ENCODE measurements at regions not wholly inside any gene's neighbourhood (a gene's known extent, or its start where the extent isn't known, plus 50 kb on each side); places are given as distances from the start of the nearest gene placed in this dataset.

DNA sequence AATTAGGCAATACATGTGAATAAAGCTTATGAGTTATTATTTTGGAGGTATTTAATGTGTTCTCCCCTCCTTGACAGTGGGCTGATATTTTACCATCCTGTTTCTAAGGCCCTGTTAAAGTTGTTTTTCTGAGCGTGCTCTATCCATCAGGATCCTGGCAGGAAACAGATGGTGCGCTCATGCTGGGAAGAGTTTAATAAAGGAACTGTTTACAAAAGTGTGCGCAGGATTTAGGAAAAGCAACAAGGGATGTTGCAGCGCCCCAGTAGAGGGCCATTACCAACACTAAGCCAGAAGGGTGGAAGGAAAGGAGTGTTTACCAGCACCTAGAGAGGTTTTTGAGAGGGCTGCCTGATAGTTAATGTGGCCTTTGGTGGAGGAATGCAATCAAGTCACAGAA is 374.5 kb downstream of the KCNRG start:
- H3K27me3 ChIP-seq = no peaks in the 10 kb centered on the region
- TF ChIP-seq, protein P1, sequence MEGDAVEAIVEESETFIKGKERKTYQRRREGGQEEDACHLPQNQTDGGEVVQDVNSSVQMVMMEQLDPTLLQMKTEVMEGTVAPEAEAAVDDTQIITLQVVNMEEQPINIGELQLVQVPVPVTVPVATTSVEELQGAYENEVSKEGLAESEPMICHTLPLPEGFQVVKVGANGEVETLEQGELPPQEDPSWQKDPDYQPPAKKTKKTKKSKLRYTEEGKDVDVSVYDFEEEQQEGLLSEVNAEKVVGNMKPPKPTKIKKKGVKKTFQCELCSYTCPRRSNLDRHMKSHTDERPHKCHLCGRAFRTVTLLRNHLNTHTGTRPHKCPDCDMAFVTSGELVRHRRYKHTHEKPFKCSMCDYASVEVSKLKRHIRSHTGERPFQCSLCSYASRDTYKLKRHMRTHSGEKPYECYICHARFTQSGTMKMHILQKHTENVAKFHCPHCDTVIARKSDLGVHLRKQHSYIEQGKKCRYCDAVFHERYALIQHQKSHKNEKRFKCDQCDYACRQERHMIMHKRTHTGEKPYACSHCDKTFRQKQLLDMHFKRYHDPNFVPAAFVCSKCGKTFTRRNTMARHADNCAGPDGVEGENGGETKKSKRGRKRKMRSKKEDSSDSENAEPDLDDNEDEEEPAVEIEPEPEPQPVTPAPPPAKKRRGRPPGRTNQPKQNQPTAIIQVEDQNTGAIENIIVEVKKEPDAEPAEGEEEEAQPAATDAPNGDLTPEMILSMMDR (IDR thresholded peaks at IDR 0.05) = no peak
- TF ChIP-seq POLR2A (IDR thresholded peaks at IDR 0.05) (no peak), POLR2AphosphoS5 (IDR thresholded peaks at IDR 0.05) (no peak), EP300 (IDR thresholded peaks at IDR 0.05; ENCODE audit: low read depth) (no peak)
- 57 to 76% methylated on average over 4 of the region's 4 CpGs for WGBS, 2 donors (ENCODE audit: low coverage in 1 of 2)
- DNase-seq = no peak
- H3K9me3 ChIP-seq = no peaks in the 10 kb centered on the region
- H3K27ac ChIP-seq = no peak overlapping the region
- in situ Hi-C loops (cut with MboI; ENCODE audit: low pct_ligation_motif_present in 1 of 4, low pct_unique_long_range_greater_than_20kb in 1 of 4, low sequenced_read_pairs in 3 of 4) = no loop called here
- peaks cover 0 to 15% (median 0%) of the 10 kb centered on the region in 4 donors for H3K4me1 ChIP-seq
- no peak overlapping the region for H3K4me3 ChIP-seq
- H3K36me3 ChIP-seq = no peaks in the 10 kb centered on the region
- intact Hi-C loops (cut with DNase I; ENCODE audit: low total_unique reads) = no loop called here

DNA sequence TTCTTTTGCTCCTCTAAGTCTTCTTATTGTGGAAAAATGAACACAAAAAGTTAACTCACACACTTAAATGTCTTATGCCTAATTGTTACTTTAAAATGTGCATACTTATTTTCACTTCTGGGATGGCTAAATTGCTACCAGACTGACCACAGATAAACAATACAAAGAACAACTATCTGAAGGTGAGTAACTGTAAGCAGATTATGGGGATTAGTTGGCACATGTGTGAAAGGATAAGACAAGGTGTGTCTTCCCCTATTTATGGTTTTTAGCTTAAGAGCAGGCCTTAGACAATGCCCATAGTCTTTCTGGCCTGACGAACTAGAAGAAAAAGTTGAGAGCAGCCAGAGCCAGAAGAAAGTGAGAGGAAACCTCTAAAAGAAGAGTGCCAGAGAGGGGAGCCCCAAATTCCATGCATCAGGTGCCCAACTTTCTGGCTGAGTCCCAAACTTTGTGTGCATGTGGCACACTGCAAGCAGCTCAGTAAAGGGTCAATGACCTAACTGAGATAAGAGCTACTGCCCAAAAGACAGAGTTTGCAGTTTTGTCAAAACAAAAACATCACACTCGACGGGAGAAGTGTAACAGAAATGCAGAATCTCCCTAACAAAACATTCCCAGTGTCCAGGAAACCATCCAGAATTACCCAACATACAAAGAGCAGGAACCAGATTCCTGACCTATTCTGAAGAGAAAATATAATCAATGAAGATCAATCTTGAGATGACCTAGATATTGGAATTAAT is 375.4 kb downstream of the KCNRG start:
- TF ChIP-seq POLR2AphosphoS5 (IDR thresholded peaks at IDR 0.05) = no peak
- no peak for TF ChIP-seq EP300 (IDR thresholded peaks at IDR 0.05; ENCODE audit: low read depth)
- TF ChIP-seq, protein P1 (IDR thresholded peaks at IDR 0.05) = no peak
- TF ChIP-seq POLR2A (IDR thresholded peaks at IDR 0.05) = no peak
- in situ Hi-C loops (cut with MboI; ENCODE audit: low pct_ligation_motif_present in 1 of 4, low pct_unique_long_range_greater_than_20kb in 1 of 4, low sequenced_read_pairs in 3 of 4) (no loop called here), intact Hi-C loops (cut with DNase I; ENCODE audit: low total_unique reads) (no loop called here)
- Histone ChIP-seq H3K36me3 (no peaks in the 10 kb centered on the region), H3K4me1 (peaks cover 0 to 15% (median 0%) of the 10 kb centered on the region in 4 donors), H3K27me3 (no peaks in the 10 kb centered on the region), H3K4me3 (no peak overlapping the region), H3K27ac (no peak overlapping the region), H3K9me3 (no peaks in the 10 kb centered on the region)
- 69 to 100% methylated on average over 1 to 3 of the region's 3 CpGs for WGBS, 2 donors (ENCODE audit: low coverage in 1 of 2)
- DNase-seq = no peak

DNA sequence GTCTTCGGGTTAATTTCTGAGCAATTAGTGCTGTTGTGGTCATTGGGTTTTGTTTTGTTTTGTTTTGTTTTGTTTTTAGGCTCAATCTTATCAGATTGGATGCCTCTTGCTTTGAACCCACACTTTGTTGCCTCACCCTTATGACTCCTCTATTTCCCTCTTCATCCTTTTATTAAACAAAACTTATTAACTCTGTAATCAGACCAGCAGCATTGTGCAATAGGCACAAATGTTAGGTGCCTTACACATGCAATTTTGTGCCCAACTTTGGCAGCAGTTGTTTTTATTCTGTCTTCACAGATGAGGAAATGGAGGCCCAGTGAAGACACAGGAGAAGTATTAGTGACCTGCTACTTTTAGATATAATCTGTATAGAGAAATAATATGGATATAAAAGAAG is 377.7 kb downstream of the KCNRG start:
- no peak for DNase-seq
- Histone ChIP-seq H3K4me1 (peaks cover 0 to 7% (median 0%) of the 10 kb centered on the region in 4 donors), H3K27me3 (no peaks in the 10 kb centered on the region), H3K36me3 (no peaks in the 10 kb centered on the region), H3K4me3 (no peak overlapping the region), H3K27ac (no peak overlapping the region), H3K9me3 (no peaks in the 10 kb centered on the region)
- WGBS, 2 donors (ENCODE audit: low coverage in 1 of 2) = 81 to 100% methylated on average over 1 of the region's 1 CpG
- TF ChIP-seq EP300 (IDR thresholded peaks at IDR 0.05; ENCODE audit: low read depth) (no peak), POLR2A (IDR thresholded peaks at IDR 0.05) (no peak), POLR2AphosphoS5 (IDR thresholded peaks at IDR 0.05) (no peak)
- TF ChIP-seq, protein P1 (IDR thresholded peaks at IDR 0.05) = no peak
- intact Hi-C loops (cut with DNase I; ENCODE audit: low total_unique reads) = no loop called here
- in situ Hi-C loops (cut with MboI; ENCODE audit: low pct_ligation_motif_present in 1 of 4, low pct_unique_long_range_greater_than_20kb in 1 of 4, low sequenced_read_pairs in 3 of 4) = no loop called here

DNA sequence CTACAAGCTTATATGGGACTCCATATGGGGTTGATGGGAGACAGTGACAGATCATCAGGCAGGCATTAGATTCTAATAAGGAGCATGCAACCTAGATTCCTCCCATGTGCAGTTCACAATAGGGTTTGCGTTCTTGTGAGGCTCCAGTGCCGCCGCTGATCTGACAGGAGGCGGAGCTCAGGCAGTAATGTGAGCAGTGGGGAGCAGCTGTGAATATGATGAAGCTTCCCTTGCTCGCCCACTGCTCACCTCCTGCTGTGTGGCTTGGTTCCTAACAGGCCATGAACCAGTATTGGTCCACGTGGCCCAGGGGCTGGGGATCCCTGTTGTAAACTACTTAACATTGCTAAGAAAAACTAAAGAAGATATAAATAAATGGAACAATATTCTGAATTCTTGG is 378.4 kb downstream of the KCNRG start:
- H3K36me3 ChIP-seq = no peaks in the 10 kb centered on the region
- TF ChIP-seq, protein P1 (IDR thresholded peaks at IDR 0.05) = no peak
- TF ChIP-seq POLR2AphosphoS5 (IDR thresholded peaks at IDR 0.05) = no peak
- TF ChIP-seq EP300 (IDR thresholded peaks at IDR 0.05; ENCODE audit: low read depth) = no peak
- TF ChIP-seq POLR2A (IDR thresholded peaks at IDR 0.05) = no peak
- intact Hi-C loops (cut with DNase I; ENCODE audit: low total_unique reads) = no loop called here
- 62 to 80% methylated on average over 2 to 6 of the region's 6 CpGs for WGBS, 2 donors (ENCODE audit: low coverage in 1 of 2)
- no peak overlapping the region for H3K27ac ChIP-seq
- no peaks in the 10 kb centered on the region for H3K27me3 ChIP-seq
- no peak overlapping the region for H3K4me3 ChIP-seq
- H3K4me1 ChIP-seq = peaks cover 0 to 7% (median 0%) of the 10 kb centered on the region in 4 donors
- no peaks in the 10 kb centered on the region for H3K9me3 ChIP-seq
- DNase-seq = no peak
- in situ Hi-C loops (cut with MboI; ENCODE audit: low pct_ligation_motif_present in 1 of 4, low pct_unique_long_range_greater_than_20kb in 1 of 4, low sequenced_read_pairs in 3 of 4) = no loop called here

Data from transverse colon (tissue), 4 donors.